Loucy (cell line): ENCODE measurements at regions not wholly inside any gene's neighbourhood (a gene's known extent, or its start where the extent isn't known, plus 50 kb on each side); places are given as distances from the start of the nearest gene placed in this dataset.

Experiments used
- H2AFZ ChIP-seq: fragments of 200-600 bp; sonication (generic); 2 replicates; pipeline ENCODE4 v1.6.0; 2016; ENCODE audit warnings: antibody characterized with exemption, mild to moderate bottlenecking, low read length, moderate library complexity
- H3F3A ChIP-seq: fragments of 200-600 bp; 2 replicates; pipeline ENCODE4 v1.6.0; 2016; ENCODE audit warnings: antibody characterized with exemption, low read depth, mild to moderate bottlenecking
- H3K27me3 ChIP-seq: fragments of 200-600 bp; sonication (generic); 2 replicates; pipeline ENCODE4 v1.6.1; 2014; ENCODE audit warnings: low read length, mild to moderate bottlenecking; ENCODE audit not compliant: insufficient read depth, poor library complexity, severe bottlenecking
- H3K36me3 ChIP-seq: fragments of 200-600 bp; sonication (generic); 2 replicates; pipeline ENCODE4 v1.6.1; 2016; ENCODE audit warnings: low read length; ENCODE audit not compliant: insufficient read depth
- H3K4me1 ChIP-seq: fragments of 200-600 bp; sonication (generic); 2 replicates; pipeline ENCODE4 v1.5.1; 2014; ENCODE audit warnings: low read length, mild to moderate bottlenecking; ENCODE audit not compliant: insufficient read depth, poor library complexity, severe bottlenecking
- H3K4me2 ChIP-seq: fragments of 200-600 bp; sonication (generic); 2 replicates; pipeline ENCODE4 v1.6.0; 2014; ENCODE audit warnings: antibody characterized with exemption, low read length, low read depth, mild to moderate bottlenecking; ENCODE audit not compliant: poor library complexity, severe bottlenecking
- H3K4me3 ChIP-seq: fragments of 200-600 bp; sonication (generic); 2 replicates; pipeline ENCODE4 v1.5.1; 2014; ENCODE audit warnings: low read length, mild to moderate bottlenecking, mixed read lengths; ENCODE audit not compliant: poor library complexity, severe bottlenecking
- H3K79me2 ChIP-seq: fragments of 200-600 bp; sonication (generic); 2 replicates; pipeline ENCODE4 v1.6.1; 2014; ENCODE audit warnings: low read length; ENCODE audit not compliant: insufficient read depth
- H3K9ac ChIP-seq: fragments of 200-600 bp; sonication (generic); 2 replicates; pipeline ENCODE4 v1.6.0; 2014; ENCODE audit warnings: mild to moderate bottlenecking, low read depth, low read length, moderate library complexity; ENCODE audit not compliant: poor library complexity, severe bottlenecking
- H3K9me2 ChIP-seq: fragments of 200-600 bp; sonication (generic); replicated peaks from 2 replicates; pipeline ENCODE4 v1.6.1; 2016; ENCODE audit warnings: low read depth, low read length, mixed read lengths
- H3K9me3 ChIP-seq: fragments of 200-600 bp; sonication (generic); 2 replicates; pipeline ENCODE4 v1.6.1; 2014; ENCODE audit warnings: mild to moderate bottlenecking, antibody characterized with exemption, low read length, low read depth; ENCODE audit not compliant: insufficient read depth
- H4K20me1 ChIP-seq: fragments of 200-600 bp; sonication (generic); 2 replicates; pipeline ENCODE4 v1.6.0; 2014; ENCODE audit warnings: antibody characterized with exemption, low read length, mild to moderate bottlenecking; ENCODE audit not compliant: insufficient read depth, poor library complexity, severe bottlenecking
- CTCF ChIP-seq: fragments of 200-600 bp; sonication (generic); conservative IDR thresholded peaks from 2 replicates; pipeline ENCODE4 v1.5.1; 2014; ENCODE audit warnings: mild to moderate bottlenecking, antibody characterized with exemption, low read length
- EZH2phosphoT487 ChIP-seq: fragments of 200-600 bp; IDR thresholded peaks from 2 replicates; pipeline ENCODE4 v1.6.1; 2018; ENCODE audit warnings: antibody characterized with exemption, mild to moderate bottlenecking, moderate library complexity, borderline replicate concordance

GRCh38 chr3:115397433-115397832 lies 225.9 kb upstream of the GAP43 start:
- no peaks in the 10 kb centered on the region for H3K9me3 ChIP-seq
- H3K4me3 ChIP-seq: no peak overlapping the region
- no peaks in the 10 kb centered on the region for H3K27me3 ChIP-seq
- H3K4me2 ChIP-seq: no peak overlapping the region
- no peaks in the 10 kb centered on the region for H3K36me3 ChIP-seq
- H4K20me1 ChIP-seq: no peaks in the 10 kb centered on the region
- H3K9me2 ChIP-seq: no peaks in the 10 kb centered on the region
- TF ChIP-seq EZH2phosphoT487: no peak
- no peak for TF ChIP-seq CTCF
- no peak overlapping the region for H2AFZ ChIP-seq
- H3K4me1 ChIP-seq: no peaks in the 10 kb centered on the region
- no peaks in the 10 kb centered on the region for H3K79me2 ChIP-seq
- H3K9ac ChIP-seq: no peak overlapping the region
- no peaks in the 10 kb centered on the region for H3F3A ChIP-seq

- Histone ChIP-seq H3K9ac (no peak overlapping the region), H3K9me3 (no peaks in the 10 kb centered on the region), H3K27me3 (no peaks in the 10 kb centered on the region), H3K4me1 (no peaks in the 10 kb centered on the region), H3F3A (no peaks in the 10 kb centered on the region), H3K4me3 (no peak overlapping the region), H3K9me2 (no peaks in the 10 kb centered on the region), H2AFZ (no peak overlapping the region), H4K20me1 (no peaks in the 10 kb centered on the region), H3K4me2 (no peak overlapping the region), H3K79me2 (no peaks in the 10 kb centered on the region), H3K36me3 (no peaks in the 10 kb centered on the region)
- TF ChIP-seq EZH2phosphoT487: no peak
- TF ChIP-seq CTCF: no peak
Observed at GRCh38 chr3:115398506-115398905, 224.8 kb upstream of the GAP43 start.

- Histone ChIP-seq H3K4me3 (no peak overlapping the region), H3K9me3 (no peaks in the 10 kb centered on the region), H3K36me3 (no peaks in the 10 kb centered on the region), H2AFZ (no peak overlapping the region), H3K27me3 (no peaks in the 10 kb centered on the region), H3K4me1 (no peaks in the 10 kb centered on the region), H3K9ac (no peak overlapping the region), H3K79me2 (no peaks in the 10 kb centered on the region), H3F3A (no peaks in the 10 kb centered on the region), H3K9me2 (no peaks in the 10 kb centered on the region), H3K4me2 (no peak overlapping the region), H4K20me1 (no peaks in the 10 kb centered on the region)
- no peak for TF ChIP-seq EZH2phosphoT487
- no peak for TF ChIP-seq CTCF
Observed at GRCh38 chr3:115399750-115400149, 223.6 kb upstream of the GAP43 start.
